Activated CD8-positive, alpha-beta memory T cell treated with anti-CD3 and anti-CD28 coated beads, Interleukin-2, amount 50 U/mL, for 4 hours (primary cell): ENCODE measurements at regions not wholly inside any gene's neighbourhood (a gene's known extent, or its start where the extent isn't known, plus 50 kb on each side); places are given as distances from the start of the nearest gene placed in this dataset.
"Not testable (repeated sequence)": the region's sequence is repeated elsewhere in the genome, so short reads cannot be mapped to it uniquely, and the experiment has no call there.

Experiments
- DNase-seq: peaks from one replicate; pipeline ENCODE4 v3.0.0-alpha.2; 2020

DNA sequence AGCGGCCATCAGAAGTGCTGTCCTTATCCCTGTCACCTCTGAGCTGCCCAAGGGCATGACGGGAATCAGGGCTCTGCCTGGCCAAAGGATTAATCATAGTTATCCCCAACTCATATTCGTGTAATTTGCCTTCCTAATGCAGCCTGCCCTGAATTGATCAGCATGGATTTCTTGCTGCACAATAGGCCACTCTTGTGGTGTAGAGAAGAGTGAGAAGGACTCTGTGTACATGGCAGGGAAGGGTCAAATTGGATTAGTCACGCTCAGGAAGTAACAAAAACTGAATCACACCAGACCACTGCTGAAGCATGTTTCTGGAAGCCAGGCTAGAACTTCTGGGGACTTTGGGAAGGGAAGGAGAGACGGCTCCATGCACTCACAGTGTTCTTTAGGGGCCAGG is 227.0 kb downstream of the BUB3 start:
- DNase-seq = no peak

DNA sequence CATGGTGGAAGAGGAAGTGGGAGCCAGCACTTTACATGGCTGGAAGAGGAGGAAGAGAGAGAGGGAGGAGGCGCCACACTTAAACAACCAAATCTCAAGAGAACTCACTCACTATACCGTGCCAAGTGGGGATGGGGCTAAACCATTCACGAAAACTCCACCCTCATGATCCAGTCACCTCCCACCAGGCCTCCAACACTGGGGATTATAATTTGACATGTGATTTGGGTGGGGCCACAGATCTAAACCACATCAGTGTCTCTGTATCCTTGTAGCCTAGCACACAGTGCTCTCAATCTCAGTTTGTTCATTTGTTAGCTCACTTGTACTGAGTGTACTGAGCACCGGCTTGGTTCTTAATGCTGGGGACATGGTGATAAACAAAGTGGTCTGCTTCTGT is 228.3 kb downstream of the BUB3 start:
- no peak for DNase-seq

DNA sequence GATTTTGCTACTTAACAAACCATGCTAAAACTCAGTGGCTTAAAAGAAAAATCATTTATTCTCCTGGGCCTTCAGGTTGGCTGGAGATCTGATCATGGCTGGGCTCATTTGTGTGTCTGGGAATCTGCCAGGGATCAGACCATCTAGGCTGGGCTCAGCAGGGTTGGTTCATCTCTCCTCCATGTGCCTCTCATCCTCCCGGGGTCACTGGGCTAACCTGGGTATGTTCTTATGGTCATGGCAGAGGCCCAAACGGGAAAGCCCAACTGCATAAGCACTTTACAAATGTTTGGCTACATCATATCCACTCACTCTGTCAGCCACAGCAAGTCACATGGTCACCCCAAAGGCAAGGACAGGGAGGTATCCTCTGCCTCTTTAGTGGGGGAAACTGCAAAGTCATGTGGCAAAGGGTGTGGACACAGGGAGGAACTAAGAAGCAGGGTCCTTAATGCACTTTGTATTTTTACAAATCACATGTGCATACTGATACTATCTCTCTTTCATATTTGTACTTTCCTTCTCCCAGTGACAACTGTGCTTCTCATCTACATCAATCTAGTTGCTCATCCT is 231.4 kb downstream of the BUB3 start:
- no peak for DNase-seq

DNA sequence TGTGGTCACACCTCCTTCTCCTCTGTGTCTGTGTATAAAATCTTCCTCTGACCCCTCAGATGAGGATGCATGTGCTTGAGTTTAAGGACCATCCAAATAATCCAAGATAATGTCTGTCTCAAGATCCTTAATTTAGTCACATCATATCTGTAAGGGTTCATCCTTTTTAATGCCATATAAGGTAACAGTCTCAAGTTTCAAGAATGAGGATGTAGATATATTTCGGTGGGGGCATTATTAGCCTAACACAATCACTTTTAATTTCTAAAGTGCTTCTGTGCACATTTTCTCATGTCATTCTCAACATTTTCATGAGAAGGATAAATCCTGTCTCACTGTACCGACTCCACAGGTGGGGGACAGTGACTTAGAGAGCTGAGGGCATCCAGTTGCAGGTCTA is 235.3 kb downstream of the BUB3 start:
- DNase-seq = no peak

DNA sequence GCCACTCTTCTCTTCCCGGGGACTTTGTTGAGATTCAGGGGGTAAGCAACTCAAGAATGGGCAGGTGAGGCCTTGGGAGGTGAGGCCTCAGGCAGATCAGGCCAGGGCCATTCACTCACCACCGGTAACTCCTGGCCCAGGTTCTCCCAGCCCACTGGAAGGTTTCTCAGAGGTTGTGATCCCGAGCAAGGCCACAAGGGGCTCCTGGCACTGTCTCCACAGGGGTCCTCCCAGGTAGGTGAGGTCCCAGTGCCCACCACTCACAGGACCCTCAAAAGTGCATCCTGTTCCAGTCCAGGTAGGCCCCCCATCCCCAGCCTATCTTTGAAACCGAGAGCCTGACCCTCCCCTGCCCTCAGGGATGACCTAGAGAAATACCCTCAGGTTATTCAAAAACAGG is 236.1 kb downstream of the BUB3 start:
- DNase-seq = no peak

DNA sequence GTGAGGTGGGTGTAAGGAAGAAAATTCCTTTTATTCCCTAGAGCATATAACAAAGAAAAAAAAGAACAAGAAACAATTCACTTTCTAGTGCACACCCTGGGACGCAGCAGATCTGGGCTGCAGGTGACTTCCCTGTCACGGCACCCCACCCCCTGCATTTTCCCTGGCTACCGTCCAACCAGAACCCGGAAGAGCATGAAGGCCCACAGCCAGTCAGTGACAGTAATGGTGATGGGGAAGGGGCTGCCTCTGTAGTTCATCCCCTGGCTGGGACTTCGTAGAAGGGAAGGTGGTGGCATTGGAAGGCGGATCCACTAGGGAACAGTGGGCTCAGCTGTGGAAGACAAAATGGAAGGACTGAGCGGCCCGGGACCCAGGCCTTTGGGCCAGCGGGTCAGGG is 236.7 kb downstream of the BUB3 start:
- no peak for DNase-seq

DNA sequence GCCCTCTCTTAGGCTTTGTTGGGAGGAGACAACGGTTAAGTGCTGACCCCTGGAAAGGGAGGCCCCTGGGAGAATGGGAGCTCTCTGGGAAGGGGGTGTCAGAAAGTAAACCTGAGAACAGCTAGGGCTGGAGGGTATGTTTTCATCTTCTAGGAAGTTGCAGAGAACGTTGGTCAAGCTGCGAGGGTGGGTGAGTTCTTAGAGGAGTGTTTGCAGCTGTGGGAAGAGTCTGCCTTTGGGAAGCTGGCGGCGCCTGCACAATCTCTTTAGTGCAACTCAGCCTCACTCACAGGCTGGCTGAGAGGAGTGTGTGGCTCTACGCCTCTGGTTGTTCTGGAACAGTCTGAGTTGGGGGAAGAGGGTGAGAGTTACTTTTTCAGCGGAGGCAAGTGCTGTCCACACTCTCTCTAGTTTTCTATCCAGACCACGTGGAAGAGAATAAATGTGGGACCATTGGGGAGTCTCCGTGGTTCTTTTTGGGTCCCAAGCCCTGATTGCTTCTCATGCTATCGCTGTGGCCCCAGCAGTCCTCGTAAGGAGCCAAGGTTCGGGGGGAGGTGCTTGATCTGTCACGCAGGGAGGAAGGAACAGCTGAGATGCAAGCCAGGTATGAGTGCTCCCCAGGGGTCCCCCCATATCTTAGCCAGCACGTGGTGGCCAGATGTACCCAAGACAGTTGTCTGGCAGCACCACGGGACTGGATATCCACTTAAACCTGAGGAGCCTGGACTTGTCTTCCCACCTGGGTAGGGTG is 237.2 kb downstream of the BUB3 start:
- no peak for DNase-seq

DNA sequence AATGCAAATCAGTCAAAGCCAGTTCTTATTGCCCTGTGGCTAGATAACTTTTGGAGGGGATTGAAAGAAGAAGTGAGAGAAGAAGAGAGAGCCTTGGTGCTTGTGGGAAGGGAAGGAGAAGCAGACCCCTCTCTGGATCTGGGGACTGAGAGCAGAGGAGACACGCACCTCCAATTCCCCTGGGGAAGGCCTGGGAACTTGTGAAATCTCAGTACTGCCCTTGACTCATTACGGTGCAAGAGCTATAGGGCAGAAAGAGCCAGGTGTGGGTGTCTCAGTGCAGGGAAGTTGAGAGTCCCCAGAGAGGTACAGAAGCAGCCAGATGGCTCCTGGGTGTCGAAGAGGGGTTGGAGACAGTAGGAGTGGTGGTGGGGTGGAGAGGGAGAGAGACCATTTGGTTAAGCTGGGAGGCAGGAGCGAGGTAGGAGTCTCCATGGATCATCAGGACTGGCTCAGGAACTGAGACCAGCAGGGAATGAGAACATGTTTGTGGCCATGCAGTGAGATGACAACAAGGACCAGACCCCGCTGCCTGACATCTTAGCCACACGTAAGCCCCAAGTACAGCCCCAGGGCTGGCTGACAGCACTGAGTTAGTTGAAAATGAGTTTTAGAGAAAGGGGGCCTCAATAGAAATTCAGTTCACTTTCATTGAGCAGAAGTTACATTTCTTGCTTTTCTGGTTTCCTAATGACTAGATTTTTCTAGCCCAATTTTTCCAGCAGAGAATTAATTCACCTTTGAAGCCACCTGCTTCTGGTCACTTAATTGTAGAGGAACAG is 238.2 kb downstream of the BUB3 start:
- no peak for DNase-seq

DNA sequence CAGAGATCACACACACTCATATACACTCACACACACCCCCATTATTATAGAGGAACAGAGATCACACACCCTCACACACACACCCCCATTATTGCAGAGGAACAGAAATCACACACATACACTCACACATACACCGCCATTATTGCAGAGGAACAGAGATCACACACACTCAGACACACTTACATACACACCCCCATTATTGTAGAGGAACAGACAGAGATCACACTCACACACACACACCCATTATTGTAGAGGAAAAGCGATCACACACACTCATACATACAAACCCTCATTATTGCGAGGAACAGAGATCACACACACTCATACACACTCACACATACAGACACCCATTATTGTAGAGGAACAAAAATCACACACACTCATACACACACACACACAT is 239.0 kb downstream of the BUB3 start:
- no peak for DNase-seq

DNA sequence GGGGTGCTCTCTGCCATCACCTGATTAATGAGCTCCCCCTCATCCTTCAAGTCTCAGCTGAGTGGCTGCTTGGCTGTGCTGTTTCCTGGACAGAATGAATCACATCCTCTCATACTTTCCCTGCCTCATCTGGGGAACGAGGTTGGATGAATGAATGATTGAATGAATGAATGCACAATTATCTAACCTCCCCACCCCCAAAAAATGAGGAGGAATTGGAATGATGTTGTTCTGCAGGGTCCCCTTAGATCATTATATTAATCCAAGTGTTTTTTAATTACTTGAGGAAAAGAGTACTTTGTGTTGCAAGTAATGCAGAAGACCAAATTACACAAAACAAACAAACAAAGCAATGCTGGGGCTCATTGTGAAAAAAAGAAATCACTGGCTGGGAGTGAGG is 240.2 kb downstream of the BUB3 start:
- DNase-seq = no peak

DNA sequence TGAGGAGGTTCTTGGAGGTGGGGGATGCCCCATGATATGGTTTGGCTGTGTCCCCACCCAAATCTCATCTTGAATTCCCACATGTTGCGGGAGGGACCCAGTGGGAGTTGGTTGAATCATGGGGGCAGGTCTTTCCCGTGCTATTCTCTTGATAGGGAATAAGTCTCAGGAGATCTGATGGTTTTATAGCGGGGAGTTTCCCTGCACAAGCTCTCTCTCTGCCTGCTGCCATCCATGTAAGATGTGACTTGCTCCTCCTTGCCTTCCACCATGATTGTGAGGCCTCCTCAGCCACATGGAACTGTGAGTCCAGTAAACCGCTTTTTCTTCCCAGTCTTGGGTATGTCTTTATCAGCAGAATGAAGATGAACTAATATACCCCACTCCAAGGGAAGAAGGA is 241.0 kb downstream of the BUB3 start:
- not testable (repeated sequence) for DNase-seq

DNA sequence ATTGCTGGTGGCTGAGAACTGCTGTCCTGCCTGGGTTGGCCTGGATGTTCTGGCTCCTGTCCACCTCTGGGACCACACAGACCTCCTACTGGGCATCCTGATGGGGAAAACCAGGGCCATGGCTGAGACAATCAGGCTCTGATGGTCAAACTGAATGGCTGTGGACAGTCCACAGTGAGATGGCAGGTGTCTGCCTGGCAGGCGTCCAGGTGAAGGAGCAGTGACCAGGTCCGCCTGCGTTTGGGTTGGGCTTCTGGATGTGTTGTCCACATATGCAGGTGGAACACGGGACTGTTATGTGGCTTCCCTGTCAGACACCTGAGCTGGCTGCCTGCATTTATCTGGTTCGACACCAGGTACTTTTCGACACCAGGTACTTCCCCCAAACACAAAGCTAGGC is 241.7 kb downstream of the BUB3 start:
- DNase-seq = no peak

DNA sequence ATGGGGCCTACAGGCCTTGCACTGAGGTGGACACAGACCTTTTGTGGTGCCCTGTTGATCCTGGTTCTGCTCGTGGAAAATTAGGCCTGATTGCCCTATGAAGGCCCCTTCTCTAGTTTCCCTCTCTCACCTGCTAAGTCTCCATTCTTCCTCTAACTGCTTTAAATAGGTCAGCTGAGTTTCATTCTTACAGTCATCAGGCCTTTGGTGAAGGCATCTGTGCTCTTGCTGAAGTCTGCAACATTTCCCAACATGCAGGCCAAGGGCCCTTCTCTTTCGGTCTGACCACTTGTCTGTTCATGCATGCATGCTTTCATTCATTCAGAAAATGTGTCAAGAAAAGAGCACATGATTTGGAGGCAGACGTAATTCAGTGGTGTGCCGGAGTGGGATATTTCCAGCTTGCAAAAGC is 244.0 kb downstream of the BUB3 start:
- DNase-seq = no peak

DNA sequence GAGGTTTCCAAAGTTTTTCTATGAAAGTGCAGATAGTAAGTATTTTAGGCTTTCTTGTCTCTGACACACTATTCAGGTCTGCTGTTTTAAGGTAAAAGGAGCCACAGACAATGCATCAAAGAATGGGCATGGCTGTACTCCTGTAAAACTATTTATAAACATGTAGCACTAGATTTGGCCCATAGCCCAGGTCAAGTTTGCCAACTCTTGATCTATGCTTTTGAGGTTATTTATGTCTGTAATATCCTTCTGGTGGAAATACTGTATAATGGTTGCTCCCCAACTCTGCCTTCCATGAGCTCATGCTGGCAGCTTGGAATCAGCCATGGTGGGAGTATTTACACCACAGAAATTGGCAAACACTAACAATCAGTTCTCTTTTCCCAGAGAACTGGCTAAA is 244.6 kb downstream of the BUB3 start:
- DNase-seq = no peak

DNA sequence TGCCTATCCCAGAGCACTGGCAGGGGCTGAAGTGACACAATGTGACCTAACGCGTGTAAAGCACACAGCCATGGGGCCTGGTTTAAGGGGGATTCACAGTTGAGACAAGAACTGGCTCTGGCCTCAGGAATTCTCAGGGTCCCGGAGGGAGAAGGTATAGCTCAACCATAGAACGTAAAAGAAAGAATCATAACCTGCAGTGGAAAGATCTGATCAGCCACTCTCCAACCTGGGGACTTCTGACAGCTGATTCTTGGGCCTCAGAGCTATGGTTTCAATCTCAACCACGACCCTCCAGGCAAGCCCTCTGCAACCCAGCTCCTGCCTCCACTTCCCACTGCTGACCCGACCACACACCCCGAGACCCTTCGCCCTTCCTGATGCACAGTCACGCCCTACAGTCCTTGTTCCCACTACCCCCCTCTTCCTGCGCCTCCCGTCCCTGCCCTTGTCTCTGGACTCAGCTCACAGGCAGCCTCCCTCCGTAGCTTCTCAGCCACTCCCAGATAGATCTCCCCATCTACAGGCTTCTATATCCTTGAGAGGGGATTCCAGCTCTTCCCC is 245.2 kb downstream of the BUB3 start:
- no peak for DNase-seq

DNA sequence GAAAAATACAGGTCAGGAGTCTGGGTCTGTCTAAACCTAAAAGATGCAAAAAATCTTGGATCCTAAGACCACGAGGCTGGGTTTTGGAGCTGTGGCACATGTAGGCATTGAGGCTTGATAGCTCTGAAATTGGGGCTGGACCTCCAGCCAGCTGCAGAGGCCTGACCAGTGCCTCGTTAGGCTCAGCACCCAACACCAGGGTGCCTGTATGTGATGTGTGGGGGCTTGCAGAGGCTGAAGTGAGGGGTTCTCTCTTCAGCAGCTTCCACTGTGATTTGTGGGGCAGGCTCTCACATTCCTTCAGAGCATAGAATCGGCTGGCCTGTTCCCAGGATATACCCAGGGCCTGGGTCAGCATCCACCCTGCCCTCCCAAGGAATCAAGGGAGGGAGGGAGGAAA is 247.8 kb downstream of the BUB3 start:
- no peak for DNase-seq

DNA sequence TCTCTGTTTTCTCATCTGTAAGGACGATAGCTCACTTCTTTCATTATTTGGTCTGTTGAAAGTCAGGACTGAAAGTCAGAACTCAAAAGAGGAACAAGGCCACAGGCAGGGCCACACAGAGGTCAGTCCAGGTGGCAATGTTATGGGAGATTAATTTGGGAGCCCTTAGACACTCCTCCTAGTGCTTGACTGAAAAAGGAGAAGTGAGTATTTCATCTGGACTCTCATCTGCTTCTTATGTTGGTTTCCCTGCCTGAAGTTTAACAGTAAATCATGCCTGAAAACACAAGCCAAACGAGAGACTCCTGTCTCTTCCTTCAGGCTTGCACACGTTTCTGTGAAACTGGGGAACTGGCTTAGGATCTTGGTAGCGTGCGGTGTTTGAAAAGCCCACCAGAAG is 248.5 kb downstream of the BUB3 start:
- no peak for DNase-seq

DNA sequence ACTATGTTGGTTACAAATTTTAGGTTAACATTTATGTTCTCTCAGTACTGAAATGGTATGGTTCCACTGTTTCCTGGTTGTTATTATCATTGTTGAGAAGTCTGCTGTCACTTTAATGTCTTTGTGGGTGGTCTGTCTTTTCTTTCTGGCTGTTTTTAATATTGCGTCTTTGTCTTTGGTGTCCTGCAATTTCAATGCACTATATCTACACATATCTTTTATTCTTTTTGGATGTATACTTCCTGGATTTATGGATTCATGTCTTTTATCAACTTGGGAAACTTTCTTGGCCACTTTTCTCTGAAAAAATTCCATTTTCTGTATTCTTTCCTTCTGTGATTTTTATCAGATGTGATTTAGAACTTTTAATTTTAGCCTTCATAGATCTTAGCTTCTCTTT is 250.2 kb downstream of the BUB3 start:
- no peak for DNase-seq

DNA sequence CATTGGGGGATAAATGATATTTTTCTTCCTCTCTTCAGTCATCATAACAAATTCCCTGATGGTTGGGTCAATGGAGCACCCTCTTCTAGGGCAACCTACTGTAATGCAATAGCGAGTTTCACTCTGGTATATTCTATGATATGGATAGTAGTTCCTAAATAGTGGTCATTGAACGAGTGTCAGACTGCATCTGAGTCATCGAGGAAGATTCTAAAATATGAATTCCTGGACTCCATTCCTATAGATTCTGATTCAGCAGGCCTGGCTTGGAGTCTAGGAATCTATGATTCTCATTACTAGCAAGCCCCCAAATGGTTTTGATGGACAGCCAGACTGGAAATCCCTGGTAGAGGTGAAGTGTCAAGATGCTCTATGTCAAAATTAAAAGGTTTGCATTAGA is 254.5 kb downstream of the BUB3 start:
- DNase-seq = no peak

DNA sequence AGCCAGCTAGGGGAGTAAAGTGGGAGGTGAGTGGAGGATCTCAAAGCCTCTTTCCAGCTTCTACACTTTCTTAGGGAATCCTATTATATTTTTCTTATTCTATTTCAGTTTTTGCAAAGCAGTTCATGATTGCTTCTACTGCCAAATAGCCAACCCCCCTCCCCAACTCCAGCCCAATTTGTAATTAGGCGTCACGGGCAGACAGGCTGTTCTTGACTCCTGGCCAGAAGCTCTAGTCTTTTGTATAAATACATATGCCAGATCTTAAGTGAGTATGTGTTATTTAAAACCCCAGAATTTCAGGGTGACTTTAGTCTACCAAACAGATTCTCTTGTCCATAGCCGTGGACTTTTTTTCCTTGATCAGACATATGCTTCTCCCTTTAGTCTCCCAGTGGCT is 255.2 kb downstream of the BUB3 start:
- no peak for DNase-seq

DNA sequence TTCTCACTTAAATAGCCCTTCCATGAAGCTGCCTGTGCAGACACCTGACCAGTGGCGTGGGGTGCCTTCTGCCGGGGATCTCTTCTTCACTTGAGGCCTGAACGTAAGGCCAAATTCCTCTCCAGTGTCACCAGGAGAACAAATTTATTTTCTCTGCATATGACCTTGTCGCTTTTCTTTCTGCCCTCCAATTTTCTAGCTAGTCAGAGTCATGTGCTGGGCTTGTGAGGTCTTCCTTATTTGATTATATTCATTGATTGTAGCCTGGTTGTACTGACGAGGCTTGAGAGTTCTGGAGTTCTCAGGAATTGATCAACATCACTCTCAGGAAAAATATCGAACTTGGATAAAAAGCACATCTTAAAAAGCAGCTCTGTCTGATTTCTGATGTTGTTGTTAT is 255.7 kb downstream of the BUB3 start:
- no peak for DNase-seq

DNA sequence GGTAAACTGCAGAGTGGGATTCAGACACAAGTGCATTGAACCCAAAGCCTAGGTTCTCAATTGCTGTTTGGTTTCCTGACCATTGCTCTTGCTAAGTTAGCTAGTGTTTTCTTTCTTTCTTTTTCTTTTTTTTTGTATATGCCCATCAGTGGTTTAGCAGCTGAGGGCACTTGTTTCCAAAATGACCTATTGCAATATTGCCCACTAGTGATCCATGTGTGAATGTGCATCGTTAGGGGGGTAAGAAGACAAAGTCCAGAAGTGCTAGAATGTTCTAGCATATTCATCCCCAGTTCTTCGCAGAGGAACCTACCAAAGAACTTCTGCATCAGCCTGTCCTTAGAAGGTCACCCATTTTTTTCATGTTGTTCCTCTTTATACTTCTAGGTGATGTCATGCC is 252.8 kb upstream of the GPR26 start:
- DNase-seq = no peak

DNA sequence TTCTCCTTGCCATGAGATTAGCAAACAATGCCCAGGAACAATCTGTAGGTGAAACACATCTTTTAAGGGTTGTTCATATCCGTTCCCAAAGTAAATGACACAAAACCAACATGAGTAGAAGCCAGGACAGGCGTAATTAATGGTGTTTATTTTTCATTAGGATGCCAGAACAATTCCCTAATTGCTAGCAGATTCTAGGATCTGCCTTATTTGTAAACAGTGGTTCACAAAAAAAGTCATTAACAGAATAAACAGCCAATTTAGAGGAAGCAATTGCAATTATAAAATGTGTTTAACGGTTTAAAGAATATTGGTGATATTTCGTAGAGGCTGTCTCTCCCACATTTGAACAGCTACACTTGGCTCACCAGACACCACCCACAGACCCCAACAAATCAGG is 250.6 kb upstream of the GPR26 start:
- no peak for DNase-seq

DNA sequence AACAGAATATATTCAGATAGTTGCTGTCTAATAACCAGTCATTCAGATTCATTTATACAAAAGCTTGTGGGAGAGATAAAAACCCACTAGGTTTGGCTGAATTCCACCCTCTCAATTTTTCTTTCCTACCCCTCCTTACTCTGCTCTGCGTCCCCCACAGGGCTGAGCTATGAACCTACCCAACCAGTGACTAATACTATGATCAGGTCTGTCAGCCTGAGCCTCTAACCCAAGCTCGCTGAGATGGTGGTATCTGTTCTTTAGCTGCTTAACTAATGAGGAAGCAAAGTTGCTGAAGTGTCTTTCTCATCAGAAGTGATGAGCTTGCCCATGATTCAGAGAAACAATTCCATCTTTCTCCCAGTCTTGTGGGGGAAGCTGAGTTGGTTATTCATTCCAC is 248.7 kb upstream of the GPR26 start:
- DNase-seq = no peak
